ENCODE measurements at regions not wholly inside any gene's neighbourhood (a gene's known extent, or its start where the extent isn't known, plus 50 kb on each side); places are given as distances from the start of the nearest gene placed in this dataset.

GRCh38 chr21:30986965-30987364 is 51.3 kb downstream of the KRTAP19-8 start:
- Mint-ChIP-seq H3K36me3 (ENCODE audit: insufficient read depth in 2 of 2) (no peaks in the 10 kb centered on the region), H3K9me3 (no peaks in the 10 kb centered on the region), H3K27ac (no peak overlapping the region)

DNA sequence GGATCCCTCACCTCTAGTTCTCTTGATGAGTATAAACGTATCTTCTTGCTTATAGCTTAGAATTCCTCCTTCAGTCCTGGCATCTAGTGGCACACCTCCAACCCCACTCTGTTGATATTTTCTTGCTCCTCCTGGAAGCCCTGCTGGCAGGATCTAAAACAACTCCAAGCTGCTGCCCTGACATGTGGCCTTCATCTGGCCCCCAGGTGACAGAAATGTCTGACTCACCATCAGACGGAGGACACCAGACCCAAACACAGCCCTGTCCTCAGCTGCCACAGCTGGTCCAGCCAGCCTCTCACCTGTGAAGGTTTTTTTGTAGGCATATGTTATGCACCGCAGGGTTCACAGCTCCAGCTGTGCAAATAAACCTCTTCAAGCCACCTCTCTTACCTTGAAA is 53.4 kb downstream of the KRTAP19-8 start:
- Mint-ChIP-seq H3K27me3 (ENCODE audit: low read depth) (no peaks in the 10 kb centered on the region), H3K27ac (no peak overlapping the region), H3K9me3 (no peaks in the 10 kb centered on the region), H3K36me3 (ENCODE audit: insufficient read depth in 2 of 2) (no peaks in the 10 kb centered on the region), H3K4me1 (ENCODE audit: low read depth) (no peaks in the 10 kb centered on the region), H3K4me3 (no peak overlapping the region)
- no peak for DNase-seq
- ATAC-seq (replicated peaks in 1 of 2), result no peak

More at GRCh38 chr21:30986965-30987364, 51.3 kb downstream of the KRTAP19-8 start:
- Mint-ChIP-seq H3K4me1 (ENCODE audit: low read depth) (no peaks in the 10 kb centered on the region), H3K4me3 (no peak overlapping the region), H3K27me3 (ENCODE audit: low read depth) (no peaks in the 10 kb centered on the region)
- ATAC-seq (replicated peaks in 1 of 2) (no peak), DNase-seq (no peak)

GRCh38 chr21:30981403-30981802 is 56.9 kb downstream of the KRTAP19-8 start:
- no peaks in the 10 kb centered on the region for H3K9me3 Mint-ChIP-seq
- ATAC-seq (replicated peaks in 1 of 2) (no peak), DNase-seq (no peak)
- H3K27ac Mint-ChIP-seq, result no peak overlapping the region
- no peak overlapping the region for H3K4me3 Mint-ChIP-seq
- H3K4me1 Mint-ChIP-seq (ENCODE audit: low read depth), result peaks cover 13% of the 10 kb centered on the region
- no peaks in the 10 kb centered on the region for H3K36me3 Mint-ChIP-seq (ENCODE audit: insufficient read depth in 2 of 2)
- no peaks in the 10 kb centered on the region for H3K27me3 Mint-ChIP-seq (ENCODE audit: low read depth)

GRCh38 chr21:30979054-30979453 is 59.2 kb downstream of the KRTAP19-8 start:
- Mint-ChIP-seq H3K4me3 (peak overlapping the region; percentile 25 to 85), H3K27ac (peak overlapping the region; percentile 93), H3K4me1 (ENCODE audit: low read depth) (peaks cover 13% of the 10 kb centered on the region), H3K9me3 (no peaks in the 10 kb centered on the region), H3K27me3 (ENCODE audit: low read depth) (no peaks in the 10 kb centered on the region), H3K36me3 (ENCODE audit: insufficient read depth in 2 of 2) (no peaks in the 10 kb centered on the region)
- DNase-seq, result peak; percentile 2 to 3
- ATAC-seq (replicated peaks in 1 of 2), result peak in 1 of 2 donors; percentile 48

DNA sequence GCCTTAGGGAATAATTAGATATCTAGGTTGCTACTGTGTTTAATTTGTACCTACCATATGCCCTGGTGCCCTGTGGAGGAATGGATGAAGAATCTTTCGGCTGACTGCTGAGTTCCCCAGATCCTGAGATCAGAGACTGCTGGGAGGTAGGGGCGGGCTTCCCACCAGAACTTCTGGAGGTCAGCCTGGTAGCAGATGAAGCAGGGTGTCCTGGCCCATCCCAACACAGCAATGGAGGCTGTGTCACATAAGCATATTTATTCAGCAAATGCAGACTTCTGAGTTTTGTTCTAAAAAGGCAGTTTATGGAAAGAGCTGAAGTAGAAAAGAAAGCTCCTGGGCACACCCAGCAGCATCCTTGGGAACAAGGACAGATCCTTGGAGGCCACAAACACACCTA is 74.0 kb downstream of the KRTAP19-8 start:
- H3K4me1 Mint-ChIP-seq (ENCODE audit: low read depth), result no peaks in the 10 kb centered on the region
- H3K4me3 Mint-ChIP-seq, result no peak overlapping the region
- peaks cover 16% of the 10 kb centered on the region for H3K27me3 Mint-ChIP-seq (ENCODE audit: low read depth)
- no peaks in the 10 kb centered on the region for H3K36me3 Mint-ChIP-seq (ENCODE audit: insufficient read depth in 2 of 2)
- H3K27ac Mint-ChIP-seq, result no peak overlapping the region
- ATAC-seq (replicated peaks in 1 of 2) (no peak), DNase-seq (no peak)
- H3K9me3 Mint-ChIP-seq, result no peaks in the 10 kb centered on the region

GRCh38 chr21:30963502-30963901 is 74.8 kb downstream of the KRTAP19-8 start:
- peaks cover 16% of the 10 kb centered on the region for H3K27me3 Mint-ChIP-seq (ENCODE audit: low read depth)
- H3K36me3 Mint-ChIP-seq (ENCODE audit: insufficient read depth in 2 of 2), result no peaks in the 10 kb centered on the region
- ATAC-seq (replicated peaks in 1 of 2), result no peak
- no peak overlapping the region for H3K4me3 Mint-ChIP-seq
- no peak for DNase-seq
- no peak overlapping the region for H3K27ac Mint-ChIP-seq
- no peaks in the 10 kb centered on the region for H3K9me3 Mint-ChIP-seq
- H3K4me1 Mint-ChIP-seq (ENCODE audit: low read depth), result no peaks in the 10 kb centered on the region

DNA sequence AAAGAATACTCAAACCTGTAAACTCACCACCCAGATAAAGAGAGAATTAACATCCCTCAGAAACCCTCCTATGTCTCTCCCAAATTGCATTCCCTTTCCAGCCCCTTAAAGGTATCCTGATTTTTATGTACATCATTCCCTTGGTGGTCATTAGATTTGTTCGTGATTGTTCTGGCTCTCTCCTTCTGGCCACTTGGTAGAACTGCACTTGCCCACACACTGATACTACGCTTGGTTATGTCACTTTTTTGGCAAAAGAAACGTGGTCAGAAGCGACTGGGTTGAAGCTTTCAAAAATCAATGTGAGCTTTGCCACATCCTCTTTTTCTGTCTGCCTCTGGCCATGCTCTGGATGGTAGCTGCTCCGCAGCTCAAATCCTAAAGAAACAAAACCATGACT is 76.3 kb downstream of the KRTAP19-8 start:
- Mint-ChIP-seq H3K4me1 (ENCODE audit: low read depth) (no peaks in the 10 kb centered on the region), H3K36me3 (ENCODE audit: insufficient read depth in 2 of 2) (no peaks in the 10 kb centered on the region), H3K9me3 (no peaks in the 10 kb centered on the region), H3K27me3 (ENCODE audit: low read depth) (peaks cover 16% of the 10 kb centered on the region), H3K4me3 (no peak overlapping the region), H3K27ac (no peak overlapping the region)
- no peak for DNase-seq
- no peak for ATAC-seq (replicated peaks in 1 of 2)

GRCh38 chr21:30958741-30959140 is 77.4 kb upstream of the KRTAP11-1 start:
- ATAC-seq (replicated peaks in 1 of 2) (no peak), DNase-seq (no peak)
- no peaks in the 10 kb centered on the region for H3K4me1 Mint-ChIP-seq (ENCODE audit: low read depth)
- H3K27me3 Mint-ChIP-seq (ENCODE audit: low read depth), result peaks cover 16% of the 10 kb centered on the region
- H3K36me3 Mint-ChIP-seq (ENCODE audit: insufficient read depth in 2 of 2), result no peaks in the 10 kb centered on the region
- no peak overlapping the region for H3K4me3 Mint-ChIP-seq
- peaks cover 0 to 3% of the 10 kb centered on the region in 2 donors for H3K9me3 Mint-ChIP-seq
- H3K27ac Mint-ChIP-seq, result no peak overlapping the region

- H3K4me3 Mint-ChIP-seq, result no peak overlapping the region
- H3K9me3 Mint-ChIP-seq, result peaks cover 0 to 3% of the 10 kb centered on the region in 2 donors
- H3K27ac Mint-ChIP-seq, result no peak overlapping the region
- no peak for DNase-seq
- no peak for ATAC-seq (replicated peaks in 1 of 2)
- peaks cover 12% of the 10 kb centered on the region for H3K27me3 Mint-ChIP-seq (ENCODE audit: low read depth)
- no peaks in the 10 kb centered on the region for H3K36me3 Mint-ChIP-seq (ENCODE audit: insufficient read depth in 2 of 2)
- no peaks in the 10 kb centered on the region for H3K4me1 Mint-ChIP-seq (ENCODE audit: low read depth)
These were observed 75.6 kb upstream of the KRTAP11-1 start for GRCh38 chr21:30957010-30957409.

DNA sequence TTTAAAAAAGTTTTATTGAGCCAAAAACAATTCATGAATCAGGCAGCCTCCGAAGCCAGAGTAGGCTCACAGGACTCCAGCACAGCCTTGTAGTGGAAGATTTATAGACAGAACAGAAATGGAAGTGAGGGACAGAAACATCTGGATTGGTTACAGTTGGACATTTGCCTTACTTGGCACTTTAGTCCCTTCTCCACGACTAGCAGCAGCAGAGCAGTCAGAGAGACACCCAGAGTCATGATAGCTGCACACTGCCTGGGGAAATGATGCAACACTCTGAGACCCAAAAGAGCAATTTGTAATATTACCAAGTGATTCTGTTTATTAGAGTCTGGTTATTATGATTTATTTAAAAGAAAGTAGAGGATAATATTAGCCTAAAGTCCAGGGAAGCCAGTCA is 72.2 kb upstream of the KRTAP11-1 start:
- H3K4me3 Mint-ChIP-seq, result no peak overlapping the region
- no peaks in the 10 kb centered on the region for H3K36me3 Mint-ChIP-seq (ENCODE audit: insufficient read depth in 2 of 2)
- H3K27me3 Mint-ChIP-seq (ENCODE audit: low read depth), result no peaks in the 10 kb centered on the region
- H3K9me3 Mint-ChIP-seq, result peaks cover 0 to 3% of the 10 kb centered on the region in 2 donors
- no peak overlapping the region for H3K27ac Mint-ChIP-seq
- H3K4me1 Mint-ChIP-seq (ENCODE audit: low read depth), result no peaks in the 10 kb centered on the region
- ATAC-seq (replicated peaks in 1 of 2) (no peak), DNase-seq (no peak)

DNA sequence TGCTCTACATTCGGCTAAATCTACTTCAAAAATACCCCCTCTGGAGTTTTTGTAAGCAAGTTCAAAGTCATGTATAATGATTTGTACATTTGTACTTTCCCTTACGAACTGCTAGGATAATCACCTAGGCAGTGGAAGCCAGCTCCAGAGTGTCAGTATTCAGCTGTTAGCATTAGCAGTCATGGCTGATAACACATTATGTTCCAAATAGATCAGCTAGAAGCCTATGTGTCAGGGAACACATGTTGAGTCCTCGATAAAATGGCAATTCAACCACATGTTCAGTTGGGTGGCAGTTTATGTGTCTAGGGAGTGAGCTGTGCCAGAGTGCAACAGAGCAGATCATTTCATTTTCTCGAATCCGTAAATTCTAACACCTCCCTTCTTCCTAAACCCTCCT is 65.8 kb upstream of the KRTAP11-1 start:
- no peak for DNase-seq
- no peaks in the 10 kb centered on the region for H3K36me3 Mint-ChIP-seq (ENCODE audit: insufficient read depth in 2 of 2)
- peaks cover 11% of the 10 kb centered on the region for H3K27me3 Mint-ChIP-seq (ENCODE audit: low read depth)
- H3K9me3 Mint-ChIP-seq, result peaks cover 0 to 1% of the 10 kb centered on the region in 2 donors
- H3K27ac Mint-ChIP-seq, result no peak overlapping the region
- no peak for ATAC-seq (replicated peaks in 1 of 2)
- H3K4me1 Mint-ChIP-seq (ENCODE audit: low read depth), result no peaks in the 10 kb centered on the region
- H3K4me3 Mint-ChIP-seq, result no peak overlapping the region

DNA sequence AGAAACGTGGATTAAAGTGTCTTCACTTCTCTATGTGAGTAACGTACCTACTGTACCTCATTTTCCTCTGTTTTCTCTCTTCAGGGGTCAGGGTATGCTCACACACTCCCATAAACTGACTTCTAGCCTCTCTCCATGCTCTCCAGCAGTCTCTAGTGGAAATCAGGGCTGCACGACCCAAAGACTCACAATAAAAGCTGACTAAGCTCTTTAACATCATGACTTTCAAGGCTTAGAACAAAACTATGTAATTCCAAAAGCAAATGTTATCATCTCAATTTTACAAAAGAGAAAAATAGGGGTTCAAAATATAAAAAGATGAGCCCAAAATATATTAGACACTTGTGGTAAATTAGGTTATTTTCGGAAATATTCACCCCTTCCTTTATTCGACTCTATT is 62.5 kb upstream of the KRTAP11-1 start:
- no peak overlapping the region for H3K27ac Mint-ChIP-seq

GRCh38 chr21:30943243-30943642 is 61.9 kb upstream of the KRTAP11-1 start:
- no peak for DNase-seq
- no peaks in the 10 kb centered on the region for H3K36me3 Mint-ChIP-seq (ENCODE audit: insufficient read depth in 2 of 2)
- ATAC-seq (replicated peaks in 1 of 2), result no peak

More for the DNA sequence above, 62.5 kb upstream of the KRTAP11-1 start:
- no peak for ATAC-seq (replicated peaks in 1 of 2)
- Mint-ChIP-seq H3K4me3 (no peak overlapping the region), H3K4me1 (ENCODE audit: low read depth) (no peaks in the 10 kb centered on the region), H3K27me3 (ENCODE audit: low read depth) (peaks cover 11% of the 10 kb centered on the region), H3K36me3 (ENCODE audit: insufficient read depth in 2 of 2) (no peaks in the 10 kb centered on the region), H3K9me3 (peaks cover 0 to 1% of the 10 kb centered on the region in 2 donors)
- DNase-seq, result no peak

GRCh38 chr21:30942192-30942591 is 60.8 kb upstream of the KRTAP11-1 start:
- no peak overlapping the region for H3K27ac Mint-ChIP-seq
- H3K4me3 Mint-ChIP-seq, result no peak overlapping the region
- no peak for ATAC-seq (replicated peaks in 1 of 2)
- no peak for DNase-seq
- H3K9me3 Mint-ChIP-seq, result peaks cover 0 to 1% of the 10 kb centered on the region in 2 donors
- no peaks in the 10 kb centered on the region for H3K36me3 Mint-ChIP-seq (ENCODE audit: insufficient read depth in 2 of 2)
- H3K4me1 Mint-ChIP-seq (ENCODE audit: low read depth), result no peaks in the 10 kb centered on the region
- peaks cover 11% of the 10 kb centered on the region for H3K27me3 Mint-ChIP-seq (ENCODE audit: low read depth)

More at GRCh38 chr21:30943243-30943642, 61.9 kb upstream of the KRTAP11-1 start:
- Mint-ChIP-seq H3K9me3 (peaks cover 0 to 1% of the 10 kb centered on the region in 2 donors), H3K27me3 (ENCODE audit: low read depth) (peaks cover 11% of the 10 kb centered on the region), H3K4me1 (ENCODE audit: low read depth) (no peaks in the 10 kb centered on the region), H3K27ac (no peak overlapping the region), H3K4me3 (no peak overlapping the region)

Measured in activated T-cell treated with anti-CD3 and anti-CD28 coated beads, Interleukin-2, amount 50 U/mL, for 72 hours (primary cell).